Neural progenitor cell (in vitro differentiated cells): ENCODE measurements at regions not wholly inside any gene's neighbourhood (a gene's known extent, or its start where the extent isn't known, plus 50 kb on each side); places are given as distances from the start of the nearest gene placed in this dataset.

Experiments
- EZH2 ChIP-seq: fragments of 200-600 bp; sonication (generic); IDR thresholded peaks from 2 replicates; pipeline ENCODE4 v1.6.1; 2017; ENCODE audit warnings: antibody characterized with exemption, mild to moderate bottlenecking, moderate library complexity
- EZH2phosphoT487 ChIP-seq: fragments of 200-600 bp; sonication (generic); IDR thresholded peaks from 2 replicates; pipeline ENCODE4 v1.6.1; 2017; ENCODE audit warnings: antibody characterized with exemption
- TF ChIP-seq, protein P1 (sequence below): fragments of 200-600 bp; sonication (generic); IDR thresholded peaks from 2 replicates; pipeline ENCODE4 v1.5.1; 2017; ENCODE audit warnings: antibody characterized with exemption, mild to moderate bottlenecking

- TF ChIP-seq, protein P1, sequence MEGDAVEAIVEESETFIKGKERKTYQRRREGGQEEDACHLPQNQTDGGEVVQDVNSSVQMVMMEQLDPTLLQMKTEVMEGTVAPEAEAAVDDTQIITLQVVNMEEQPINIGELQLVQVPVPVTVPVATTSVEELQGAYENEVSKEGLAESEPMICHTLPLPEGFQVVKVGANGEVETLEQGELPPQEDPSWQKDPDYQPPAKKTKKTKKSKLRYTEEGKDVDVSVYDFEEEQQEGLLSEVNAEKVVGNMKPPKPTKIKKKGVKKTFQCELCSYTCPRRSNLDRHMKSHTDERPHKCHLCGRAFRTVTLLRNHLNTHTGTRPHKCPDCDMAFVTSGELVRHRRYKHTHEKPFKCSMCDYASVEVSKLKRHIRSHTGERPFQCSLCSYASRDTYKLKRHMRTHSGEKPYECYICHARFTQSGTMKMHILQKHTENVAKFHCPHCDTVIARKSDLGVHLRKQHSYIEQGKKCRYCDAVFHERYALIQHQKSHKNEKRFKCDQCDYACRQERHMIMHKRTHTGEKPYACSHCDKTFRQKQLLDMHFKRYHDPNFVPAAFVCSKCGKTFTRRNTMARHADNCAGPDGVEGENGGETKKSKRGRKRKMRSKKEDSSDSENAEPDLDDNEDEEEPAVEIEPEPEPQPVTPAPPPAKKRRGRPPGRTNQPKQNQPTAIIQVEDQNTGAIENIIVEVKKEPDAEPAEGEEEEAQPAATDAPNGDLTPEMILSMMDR: no peak
- TF ChIP-seq EZH2: no peak
- no peak for TF ChIP-seq EZH2phosphoT487
Measured at GRCh38 chr13:44710576-44710975, 134.4 kb upstream of the TSC22D1 start.
